NCI-H2107 (cell line): ENCODE measurements at regions not wholly inside any gene's neighbourhood (a gene's known extent, or its start where the extent isn't known, plus 50 kb on each side); places are given as distances from the start of the nearest gene placed in this dataset.
"Not testable (repeated sequence)": the region's sequence is repeated elsewhere in the genome, so short reads cannot be mapped to it uniquely, and the experiment has no call there.

Experiments
- DNase-seq: peaks from one replicate; lab custom pipeline; 2025; lab: John Stamatoyannopoulos, UW

DNA sequence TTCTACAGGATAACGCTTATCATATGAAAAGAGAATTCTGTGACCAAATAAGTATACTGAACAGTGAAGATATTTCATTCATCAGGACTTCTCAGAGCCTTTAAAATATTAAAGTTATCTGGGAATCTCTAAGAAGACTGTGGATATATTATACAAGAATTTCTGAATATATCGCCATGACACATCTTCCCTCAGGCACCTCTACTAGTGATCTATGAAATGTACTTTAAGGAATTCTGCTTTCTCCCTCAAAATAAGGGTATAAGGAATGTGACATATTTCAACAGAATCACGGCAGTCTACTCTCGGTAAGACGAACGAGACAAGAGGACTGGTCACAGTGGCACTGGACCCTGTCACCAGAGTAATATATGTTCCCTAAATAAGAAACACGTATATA, 504.2 kb upstream of the PHF14 start:
- DNase-seq, result no peak

DNA sequence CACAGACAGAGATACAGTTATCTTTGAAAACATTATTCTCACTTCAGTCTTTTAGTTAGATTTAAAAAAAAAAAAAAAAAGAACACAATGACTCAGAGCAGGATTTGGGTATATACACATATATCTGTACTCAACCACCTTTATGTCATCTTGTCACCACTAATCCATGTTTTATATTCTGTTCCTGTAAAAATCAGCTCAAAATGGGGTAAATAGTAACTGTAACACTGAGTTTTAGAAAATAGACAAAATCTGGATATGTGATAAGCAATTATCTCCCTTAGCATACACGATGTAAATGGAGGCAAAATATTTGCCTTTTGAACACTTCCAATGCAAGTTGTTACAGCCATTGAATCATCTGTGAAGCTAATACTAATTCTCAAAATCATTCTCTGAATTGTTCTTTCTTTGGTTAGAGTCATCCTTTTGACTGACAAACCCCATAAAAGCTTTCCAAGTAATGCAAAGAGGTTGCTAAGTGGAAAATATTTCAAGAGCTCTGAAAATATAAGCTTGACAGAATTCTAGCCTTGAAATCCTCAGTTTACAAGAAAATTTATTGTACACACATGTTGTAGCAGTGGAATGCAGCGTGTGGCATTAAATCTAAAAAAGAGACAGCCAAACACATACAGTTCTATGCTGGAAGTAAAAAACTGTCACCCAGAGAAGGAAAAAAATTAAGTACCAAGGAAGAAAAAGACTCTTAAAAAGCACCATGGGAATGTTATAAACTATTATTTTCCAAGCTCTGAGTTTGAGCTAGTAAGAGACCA, 502.2 kb upstream of the PHF14 start:
- DNase-seq, result no peak

GRCh38 chr7:10472115-10472514, 501.6 kb upstream of the PHF14 start:
- DNase-seq, result no peak

GRCh38 chr7:10473569-10473968, 500.1 kb upstream of the PHF14 start:
- DNase-seq, result no peak

DNA sequence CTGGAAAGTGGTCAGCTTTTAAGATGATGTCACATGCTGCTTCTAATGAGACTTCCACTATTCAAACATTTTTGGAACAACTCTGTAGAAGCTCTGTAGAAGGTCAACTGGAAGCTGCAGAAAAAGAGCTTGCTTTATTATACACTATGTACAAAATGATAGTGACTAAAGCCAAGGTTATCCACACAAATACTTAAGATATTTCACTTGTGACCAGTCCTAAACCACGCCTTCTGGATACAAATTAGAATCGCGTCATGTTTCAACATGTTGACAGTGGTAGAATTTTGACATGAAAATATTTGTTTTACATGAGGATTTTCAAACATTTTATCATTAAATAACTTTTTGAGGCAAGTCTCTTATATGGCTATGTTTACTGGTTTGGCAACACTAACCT, 499.6 kb upstream of the PHF14 start:
- no peak for DNase-seq

- no peak for DNase-seq
Observed at GRCh38 chr7:10475940-10476641, 497.6 kb upstream of the PHF14 start.

- DNase-seq, result no peak
Observed at GRCh38 chr7:10476642-10477041, 497.0 kb upstream of the PHF14 start.

DNA sequence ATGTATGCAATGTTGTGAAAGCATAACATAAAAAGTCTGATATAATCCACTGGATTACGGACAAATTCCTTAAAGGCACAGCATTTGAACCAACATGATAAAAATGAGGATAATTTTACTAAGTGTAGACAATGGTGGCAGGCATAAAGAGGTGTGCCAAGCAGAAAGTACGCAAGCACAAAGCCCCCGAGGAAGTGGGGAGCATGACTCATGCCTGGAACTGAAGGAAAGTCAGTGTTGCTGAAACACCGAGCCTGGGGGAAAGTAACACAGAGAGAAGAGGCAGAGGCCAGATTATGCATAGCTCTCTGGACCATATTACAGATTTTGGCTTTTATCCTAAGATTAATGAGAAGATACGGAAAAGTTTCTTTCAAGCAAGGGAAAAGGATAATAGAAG, 490.0 kb upstream of the PHF14 start:
- DNase-seq, result no peak

DNA sequence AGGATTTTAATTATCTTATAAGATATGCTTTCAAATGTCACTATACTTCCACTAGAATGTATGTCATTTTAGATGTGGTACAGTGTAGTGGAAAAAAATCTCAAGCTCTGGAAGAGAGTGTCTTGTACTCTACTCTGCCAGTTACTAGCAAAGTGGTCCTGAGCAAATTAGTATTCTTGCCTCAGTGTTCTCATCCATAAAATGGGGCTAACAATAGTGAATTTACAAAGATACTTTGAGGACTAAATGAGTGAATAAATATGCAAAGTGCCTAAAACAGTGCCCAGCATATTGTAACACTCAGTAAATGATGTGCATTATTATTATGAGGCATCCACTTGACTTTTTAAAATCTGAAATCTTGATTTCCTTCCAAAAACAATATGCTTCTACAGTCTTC, 488.9 kb upstream of the PHF14 start:
- no peak for DNase-seq

DNA sequence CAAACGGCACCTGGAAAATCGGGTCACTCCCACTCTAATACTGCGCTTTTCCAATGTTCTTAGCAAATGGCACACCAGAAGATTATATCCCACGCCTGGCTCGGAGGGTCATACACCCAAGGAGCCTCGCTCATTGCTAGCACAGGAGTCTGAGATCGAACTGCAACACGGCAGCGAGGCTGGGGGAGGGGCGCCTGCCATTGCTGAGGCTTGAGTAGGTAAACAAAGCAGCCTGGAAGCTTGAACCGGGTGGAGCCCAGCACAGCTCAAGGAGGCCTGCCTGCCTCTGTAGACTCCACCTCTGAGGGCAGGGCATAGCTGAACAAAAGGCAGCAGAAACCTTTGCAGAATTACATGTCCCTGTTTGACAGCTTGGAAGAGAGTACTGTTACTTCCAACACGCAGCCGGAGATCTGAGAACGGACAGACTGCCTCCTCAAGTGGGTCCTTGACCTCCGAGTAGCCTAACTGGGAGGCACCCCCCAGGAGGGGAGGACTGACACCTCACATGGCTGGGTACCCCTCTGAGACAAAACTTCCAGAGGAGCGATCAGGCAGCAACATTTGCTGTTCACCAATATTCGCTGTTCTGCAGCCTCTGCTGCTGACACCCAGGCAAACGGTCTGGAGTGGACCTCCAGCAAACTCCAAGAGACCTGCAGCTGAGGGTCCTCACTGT, 472.3 kb upstream of the PHF14 start:
- not testable (repeated sequence) for DNase-seq

GRCh38 chr7:10507032-10507431, 466.6 kb upstream of the PHF14 start:
- DNase-seq, result no peak

DNA sequence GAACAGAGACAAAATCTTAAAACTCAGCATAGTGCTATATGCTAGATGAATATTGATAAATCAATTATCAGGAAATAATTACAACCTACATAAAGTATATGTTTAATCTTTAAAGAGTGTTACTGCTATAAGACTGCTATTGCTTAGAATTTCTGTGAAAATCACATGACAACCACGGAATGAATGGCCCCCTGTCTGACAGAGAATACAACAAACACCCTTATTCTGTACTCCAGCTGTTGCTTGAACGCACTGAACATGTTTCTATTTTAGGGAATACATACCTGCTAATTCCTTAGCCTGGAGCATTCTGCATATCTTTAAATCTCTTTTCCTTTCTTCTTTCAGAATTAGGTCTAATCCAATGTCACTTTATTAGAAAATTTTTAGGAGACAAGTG, 452.4 kb upstream of the PHF14 start:
- no peak for DNase-seq

DNA sequence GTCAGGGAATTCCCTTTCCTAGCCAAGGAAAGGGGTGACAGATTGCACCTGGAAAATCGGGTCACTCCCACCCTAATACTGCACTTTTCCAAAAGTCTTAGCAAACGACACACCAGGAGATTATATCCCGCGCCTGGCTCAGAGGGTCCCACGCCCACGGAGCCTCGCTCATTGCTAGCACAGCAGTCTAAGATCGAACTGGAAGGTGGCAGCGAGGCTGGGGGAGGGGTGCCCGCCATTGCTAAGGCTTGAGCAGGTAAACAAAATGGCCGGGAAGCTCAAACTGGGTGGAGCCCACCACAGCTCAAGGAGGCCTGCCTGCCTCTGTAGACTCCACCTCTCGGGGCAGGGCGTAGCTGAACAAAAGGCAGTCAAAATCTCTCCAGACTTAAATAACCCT, 440.2 kb upstream of the PHF14 start:
- not testable (repeated sequence) for DNase-seq

DNA sequence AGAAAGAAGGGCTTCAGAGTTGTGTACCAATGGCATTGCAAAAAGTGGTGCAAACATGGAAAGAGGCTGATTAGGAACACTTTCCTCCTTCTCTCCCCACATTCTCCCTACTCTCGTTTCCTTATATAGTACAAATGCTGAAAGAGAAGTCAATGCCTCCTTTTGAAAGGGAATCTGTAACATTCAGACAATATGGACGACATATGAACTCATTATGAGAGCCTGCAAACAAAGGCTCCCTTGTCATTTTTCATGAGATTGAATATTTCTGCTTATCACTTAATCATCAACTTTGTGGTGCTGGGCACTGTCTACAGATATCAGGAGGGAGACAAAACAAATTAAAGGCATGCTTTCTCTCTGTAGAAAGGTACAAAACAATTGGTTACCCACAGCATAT, 437.1 kb upstream of the PHF14 start:
- no peak for DNase-seq

- DNase-seq, result no peak
Observed at GRCh38 chr7:10537764-10538163, 435.9 kb upstream of the PHF14 start.

DNA sequence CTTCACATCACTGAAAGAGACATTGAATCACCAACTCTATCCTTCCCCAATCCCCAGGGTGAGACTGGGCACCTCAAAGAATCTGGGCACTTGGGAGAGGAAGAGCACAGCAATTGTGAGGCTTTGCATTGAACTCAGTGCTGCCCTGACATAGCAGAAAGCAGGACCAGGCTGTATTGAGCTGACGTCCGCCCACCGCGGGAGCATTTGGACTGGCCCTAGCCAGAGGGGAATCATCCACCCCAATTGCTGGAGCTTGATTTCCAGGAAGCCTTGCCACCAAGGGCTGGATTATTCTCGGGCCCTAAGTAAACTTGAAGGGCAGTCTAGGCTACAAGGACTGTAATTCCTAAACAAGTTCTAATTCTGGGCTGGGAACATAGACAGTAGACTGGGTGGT, 416.3 kb upstream of the PHF14 start:
- no peak for DNase-seq

DNA sequence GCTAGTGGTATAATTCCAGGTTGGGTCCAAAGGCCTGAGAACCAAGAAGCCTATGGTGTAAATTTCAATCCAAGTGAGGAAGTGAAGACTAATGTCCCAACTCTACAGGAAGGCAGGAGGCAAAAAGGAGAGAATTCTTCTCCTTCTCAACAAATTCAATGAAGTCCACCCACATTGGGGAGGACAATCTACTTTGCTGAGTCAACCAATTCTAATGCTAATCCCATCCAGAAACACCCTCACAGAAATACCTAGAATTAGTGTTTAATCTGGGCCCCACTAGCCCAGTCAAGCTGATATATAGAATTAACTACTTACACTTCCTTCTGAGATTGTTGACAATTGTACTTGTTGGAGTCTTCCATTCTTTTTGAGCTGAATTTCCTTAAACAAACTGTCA, 413.2 kb upstream of the PHF14 start:
- DNase-seq, result no peak

GRCh38 chr7:10568891-10569290, 404.8 kb upstream of the PHF14 start:
- no peak for DNase-seq

DNA sequence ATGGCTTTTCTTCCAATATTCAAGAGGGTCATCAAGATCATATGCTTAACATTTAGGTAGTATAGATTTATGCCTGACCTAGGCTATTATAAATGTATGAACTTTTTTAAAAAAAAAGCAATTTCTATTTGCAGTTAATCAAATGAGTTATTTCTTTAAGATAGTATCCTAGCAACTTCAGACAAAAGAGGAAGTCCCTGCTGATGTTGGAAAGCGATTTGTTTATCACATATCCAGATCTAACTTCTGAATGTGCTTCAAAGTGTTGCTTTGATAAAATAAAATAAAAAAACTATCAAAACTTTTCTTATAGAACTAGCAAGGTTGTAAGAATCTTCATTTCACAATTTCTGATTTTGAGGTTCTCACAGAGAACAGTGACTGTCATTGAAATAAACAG, 401.9 kb upstream of the PHF14 start:
- DNase-seq, result no peak

GRCh38 chr7:10577866-10578374, 395.8 kb upstream of the PHF14 start:
- DNase-seq, result no peak

GRCh38 chr7:10579561-10579960, 394.1 kb upstream of the PHF14 start:
- no peak for DNase-seq

DNA sequence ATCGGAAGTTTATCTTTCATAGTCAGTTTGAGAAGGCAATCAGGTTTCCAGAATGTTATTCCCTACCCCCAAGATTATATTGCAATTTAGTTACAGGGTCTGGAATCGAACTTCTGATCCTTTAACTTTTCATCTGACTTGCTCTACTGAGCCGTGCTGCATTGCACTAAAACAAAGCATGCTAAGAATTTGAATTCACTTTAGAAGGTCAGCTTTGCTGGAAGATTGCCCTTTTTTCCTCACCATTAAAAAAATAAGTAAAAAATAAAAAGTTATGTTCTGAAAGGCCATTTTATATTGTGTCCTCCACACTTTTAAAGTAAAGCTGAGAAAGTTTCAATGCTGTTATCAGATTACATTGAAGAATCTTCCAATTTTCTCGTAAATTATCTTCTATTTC, 388.8 kb upstream of the PHF14 start:
- no peak for DNase-seq

DNA sequence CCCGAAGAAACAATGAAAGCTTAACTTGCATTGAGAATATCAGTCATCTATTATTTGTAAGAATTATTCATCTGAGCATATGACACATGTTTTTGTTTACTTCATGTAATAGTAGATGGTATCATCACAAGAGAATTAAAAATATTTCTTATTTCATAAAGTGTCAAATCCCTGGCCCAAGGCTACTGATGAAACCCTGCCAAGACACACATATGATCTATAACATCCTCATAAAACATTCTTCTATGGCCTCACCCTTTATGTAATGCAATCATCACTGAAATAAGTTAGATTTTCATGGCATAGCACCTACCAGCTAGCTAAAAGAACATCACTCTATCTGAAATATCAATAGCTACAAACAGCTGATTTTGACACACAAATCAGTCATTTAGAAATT, 385.6 kb upstream of the PHF14 start:
- no peak for DNase-seq
